ENCODE measurements at regions not wholly inside any gene's neighbourhood (a gene's known extent, or its start where the extent isn't known, plus 50 kb on each side); places are given as distances from the start of the nearest gene placed in this dataset.

- Histone ChIP-seq H3K4me3 (no peak overlapping the region), H3K36me3 (no peaks in the 10 kb centered on the region), H3K27ac (no peak overlapping the region), H3K27me3 (no peaks in the 10 kb centered on the region), H3K4me1 (ENCODE audit: low read depth) (no peaks in the 10 kb centered on the region), H3K9me3 (ENCODE audit: low read depth) (no peaks in the 10 kb centered on the region)
- no peak for DNase-seq (ENCODE audit: low read depth in 1 of 2, low spot score in 1 of 2)
- TF ChIP-seq CTCF (IDR thresholded peaks at IDR 0.05; ENCODE audit: low read depth, low read length), result no peak
These were observed 146.0 kb upstream of the RMP24 start for GRCh38 chr18:35826477-35826876.

- no peak for TF ChIP-seq CTCF (IDR thresholded peaks at IDR 0.05; ENCODE audit: low read depth, low read length)
- DNase-seq (ENCODE audit: low read depth in 1 of 2, low spot score in 1 of 2), result no peak
- Histone ChIP-seq H3K27ac (no peak overlapping the region), H3K4me1 (ENCODE audit: low read depth) (no peaks in the 10 kb centered on the region), H3K27me3 (no peaks in the 10 kb centered on the region), H3K4me3 (no peak overlapping the region), H3K36me3 (no peaks in the 10 kb centered on the region), H3K9me3 (ENCODE audit: low read depth) (no peaks in the 10 kb centered on the region)
These were observed 145.1 kb upstream of the RMP24 start for GRCh38 chr18:35827275-35827902.

GRCh38 chr18:35827903-35828275 lies 144.6 kb upstream of the RMP24 start:
- Histone ChIP-seq H3K4me1 (ENCODE audit: low read depth) (no peaks in the 10 kb centered on the region), H3K36me3 (no peaks in the 10 kb centered on the region), H3K4me3 (no peak overlapping the region), H3K9me3 (ENCODE audit: low read depth) (no peaks in the 10 kb centered on the region), H3K27me3 (no peaks in the 10 kb centered on the region), H3K27ac (no peak overlapping the region)
- TF ChIP-seq CTCF (IDR thresholded peaks at IDR 0.05; ENCODE audit: low read depth, low read length), result no peak
- no peak for DNase-seq (ENCODE audit: low read depth in 1 of 2, low spot score in 1 of 2)

GRCh38 chr18:35828591-35828990 lies 143.9 kb upstream of the RMP24 start:
- Histone ChIP-seq H3K27ac (no peak overlapping the region), H3K4me3 (no peak overlapping the region), H3K9me3 (ENCODE audit: low read depth) (no peaks in the 10 kb centered on the region), H3K27me3 (no peaks in the 10 kb centered on the region), H3K36me3 (no peaks in the 10 kb centered on the region), H3K4me1 (ENCODE audit: low read depth) (no peaks in the 10 kb centered on the region)
- no peak for TF ChIP-seq CTCF (IDR thresholded peaks at IDR 0.05; ENCODE audit: low read depth, low read length)
- no peak for DNase-seq (ENCODE audit: low read depth in 1 of 2, low spot score in 1 of 2)

- no peaks in the 10 kb centered on the region for H3K36me3 ChIP-seq
- H3K27ac ChIP-seq, result no peak overlapping the region
- H3K4me1 ChIP-seq (ENCODE audit: low read depth), result no peaks in the 10 kb centered on the region
- H3K9me3 ChIP-seq (ENCODE audit: low read depth), result no peaks in the 10 kb centered on the region
- H3K4me3 ChIP-seq, result no peak overlapping the region
- no peak for TF ChIP-seq CTCF (IDR thresholded peaks at IDR 0.05; ENCODE audit: low read depth, low read length)
- no peaks in the 10 kb centered on the region for H3K27me3 ChIP-seq
- DNase-seq (ENCODE audit: low read depth in 1 of 2, low spot score in 1 of 2), result no peak
These were observed 137.1 kb upstream of the RMP24 start for GRCh38 chr18:35835366-35835765.

GRCh38 chr18:35835833-35836232 lies 136.6 kb upstream of the RMP24 start:
- no peaks in the 10 kb centered on the region for H3K9me3 ChIP-seq (ENCODE audit: low read depth)
- no peaks in the 10 kb centered on the region for H3K36me3 ChIP-seq
- no peak for DNase-seq (ENCODE audit: low read depth in 1 of 2, low spot score in 1 of 2)
- no peaks in the 10 kb centered on the region for H3K27me3 ChIP-seq
- no peaks in the 10 kb centered on the region for H3K4me1 ChIP-seq (ENCODE audit: low read depth)
- H3K27ac ChIP-seq, result no peak overlapping the region
- TF ChIP-seq CTCF (IDR thresholded peaks at IDR 0.05; ENCODE audit: low read depth, low read length), result no peak
- H3K4me3 ChIP-seq, result no peak overlapping the region

Data from cardiac muscle cell (in vitro differentiated cells and primary cell).